Activated T-cell treated with anti-CD3 and anti-CD28 coated beads for 48 hours (primary cell): ENCODE measurements at regions not wholly inside any gene's neighbourhood (a gene's known extent, or its start where the extent isn't known, plus 50 kb on each side); places are given as distances from the start of the nearest gene placed in this dataset.

Experiments
- DNase-seq: peaks from one replicate; pipeline ENCODE4 v3.0.0-alpha.2; 2020; ENCODE audit warnings: low read depth

DNA sequence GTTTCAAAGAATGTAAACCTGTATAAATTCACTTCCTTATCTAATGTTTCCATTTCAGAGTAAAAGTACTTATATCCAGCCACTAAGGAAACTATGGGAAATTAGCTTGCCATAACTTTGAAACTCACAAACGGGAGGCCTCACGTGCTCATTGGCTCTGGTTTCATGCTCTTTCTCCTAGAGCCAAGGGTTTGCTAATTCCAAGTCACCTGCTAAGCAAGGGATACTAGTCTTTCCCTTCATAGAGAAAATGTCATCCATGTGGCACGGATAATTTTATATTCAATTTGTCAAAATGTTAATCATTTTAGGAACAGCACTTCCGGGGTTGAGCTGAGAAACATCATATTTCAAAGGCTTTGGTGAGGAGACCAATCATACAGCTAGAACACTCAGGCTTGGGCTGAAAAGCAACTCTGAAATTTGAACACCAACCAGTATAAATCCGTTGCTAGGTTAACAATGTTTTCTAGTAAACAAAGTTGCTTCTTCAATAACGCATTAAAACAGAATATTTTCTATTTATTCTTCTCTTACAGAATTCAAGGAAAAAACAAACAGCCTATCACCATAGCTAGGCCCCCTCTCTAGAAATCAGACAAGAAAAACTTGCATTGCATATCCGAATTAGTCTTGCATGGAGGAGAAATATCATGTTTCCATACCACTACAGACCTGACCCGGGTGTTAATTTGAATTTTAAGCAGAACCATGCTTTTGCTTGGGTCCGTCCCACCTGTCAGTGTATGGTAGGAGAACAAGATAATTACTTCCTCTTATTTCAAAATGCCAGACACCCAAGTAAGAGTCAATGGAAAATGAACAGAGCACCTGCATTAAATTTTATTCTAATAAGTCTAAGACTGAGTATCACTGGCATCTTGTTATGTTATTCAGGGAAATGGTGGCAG, 196.1 kb upstream of the ESRRG start:
- DNase-seq, result no peak

- no peak for DNase-seq
Measured at GRCh38 chr1:216916890-216917438, 193.7 kb upstream of the ESRRG start.

GRCh38 chr1:216914974-216915373, 191.7 kb upstream of the ESRRG start:
- no peak for DNase-seq

- DNase-seq, result no peak
Measured at GRCh38 chr1:216913976-216914375, 190.7 kb upstream of the ESRRG start.

GRCh38 chr1:216910081-216910840, 187.0 kb upstream of the ESRRG start:
- no peak for DNase-seq

GRCh38 chr1:216908126-216908525, 184.9 kb upstream of the ESRRG start:
- DNase-seq, result no peak

DNA sequence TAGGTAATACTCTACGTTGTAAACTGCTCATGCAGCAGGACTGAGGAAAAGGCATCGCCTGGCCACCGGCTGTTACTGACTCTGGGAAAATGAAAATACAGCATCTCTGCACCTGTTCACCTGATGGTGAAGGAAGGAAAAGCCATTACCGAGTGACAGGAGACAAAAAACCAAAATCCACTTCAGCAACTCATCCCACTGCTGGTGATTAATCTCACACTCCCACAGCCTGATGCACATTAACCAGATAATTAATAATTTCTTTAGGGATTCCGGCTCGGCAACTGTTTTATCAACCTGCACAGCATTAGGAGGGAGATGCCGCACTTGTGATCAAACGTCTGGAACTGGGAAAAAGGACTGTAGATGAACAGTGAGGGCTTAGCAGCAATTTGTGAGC, 183.9 kb upstream of the ESRRG start:
- DNase-seq, result no peak

DNA sequence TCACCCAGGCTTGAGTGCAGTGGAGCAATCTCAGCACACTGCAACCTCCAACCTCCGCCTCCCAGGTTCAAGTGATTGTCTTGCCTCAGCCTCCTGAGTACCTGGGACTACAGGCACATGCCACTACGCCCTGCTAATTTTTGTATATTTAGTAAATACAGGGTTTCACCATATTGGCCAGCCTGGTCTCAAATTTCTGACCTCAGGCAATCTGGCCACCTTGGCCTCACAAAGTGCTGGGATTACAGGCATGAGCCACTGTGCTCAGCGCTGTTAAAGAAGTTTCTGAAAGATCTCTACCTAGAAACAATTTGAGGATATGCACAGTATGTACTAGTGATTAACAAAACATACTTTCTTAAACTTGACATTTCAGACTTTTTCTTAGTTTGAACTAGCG, 182.6 kb upstream of the ESRRG start:
- DNase-seq, result no peak

DNA sequence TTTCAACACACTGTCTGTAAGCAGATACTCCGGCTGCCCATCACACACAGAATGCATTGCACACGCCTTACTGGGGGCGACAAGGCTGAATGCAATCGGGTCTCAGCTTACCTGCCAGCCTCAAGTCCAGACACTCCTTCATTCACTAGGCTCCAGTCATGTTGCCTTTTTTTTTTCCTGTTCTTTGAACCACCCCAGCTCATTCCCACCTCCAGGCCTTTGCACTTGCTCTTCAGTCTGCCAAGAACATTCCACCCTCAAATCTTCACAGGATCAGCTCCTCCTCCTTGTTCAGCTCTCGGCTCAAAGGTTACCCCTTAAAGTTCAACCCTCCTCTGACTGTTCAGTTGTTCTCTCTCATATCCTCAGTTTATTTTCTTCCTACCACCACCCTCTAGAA, 181.9 kb upstream of the ESRRG start:
- no peak for DNase-seq

- DNase-seq, result no peak
Measured at GRCh38 chr1:216904471-216904870, 181.2 kb upstream of the ESRRG start.

DNA sequence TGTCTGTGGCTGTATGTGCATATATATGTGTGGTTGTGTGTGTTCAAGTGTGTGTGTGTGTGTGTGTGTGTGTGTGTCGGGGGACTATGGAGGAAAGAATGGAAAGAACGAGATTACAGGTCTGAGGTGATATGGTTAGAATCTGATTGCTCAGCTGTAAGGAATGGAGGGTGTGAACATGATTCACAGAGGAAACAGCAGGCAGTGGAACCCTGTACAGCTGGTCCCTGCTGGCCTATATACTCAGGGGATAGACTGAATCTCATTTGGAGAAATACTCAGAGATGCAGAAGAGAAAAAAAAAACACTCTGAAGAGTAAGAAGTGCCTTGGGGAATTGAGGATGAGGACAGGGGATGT, 180.1 kb upstream of the ESRRG start:
- DNase-seq, result no peak

GRCh38 chr1:216902669-216903381, 179.6 kb upstream of the ESRRG start:
- DNase-seq, result no peak

GRCh38 chr1:216900116-216900620, 176.9 kb upstream of the ESRRG start:
- DNase-seq, result no peak

DNA sequence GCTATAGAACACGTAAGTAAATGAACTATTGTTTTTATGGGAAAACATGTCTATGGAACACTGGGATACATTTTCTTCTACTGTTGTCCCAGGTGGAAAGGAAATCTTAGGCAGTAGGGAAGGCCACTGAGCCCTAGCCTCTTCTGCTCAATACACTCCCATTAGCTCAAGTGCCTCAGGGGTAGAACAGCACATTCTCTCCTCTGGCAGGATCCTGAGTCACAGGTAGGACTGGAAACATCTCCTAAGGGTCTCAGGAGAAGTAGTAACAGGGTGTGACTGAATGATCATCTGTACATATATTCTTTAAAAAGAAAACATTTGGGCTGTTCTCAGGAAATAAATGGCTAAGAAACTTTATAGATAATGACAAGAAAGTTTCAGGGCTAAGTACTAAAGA, 175.6 kb upstream of the ESRRG start:
- DNase-seq, result no peak

GRCh38 chr1:216896146-216896545, 172.9 kb upstream of the ESRRG start:
- no peak for DNase-seq

GRCh38 chr1:216894494-216894893, 171.3 kb upstream of the ESRRG start:
- DNase-seq, result no peak

DNA sequence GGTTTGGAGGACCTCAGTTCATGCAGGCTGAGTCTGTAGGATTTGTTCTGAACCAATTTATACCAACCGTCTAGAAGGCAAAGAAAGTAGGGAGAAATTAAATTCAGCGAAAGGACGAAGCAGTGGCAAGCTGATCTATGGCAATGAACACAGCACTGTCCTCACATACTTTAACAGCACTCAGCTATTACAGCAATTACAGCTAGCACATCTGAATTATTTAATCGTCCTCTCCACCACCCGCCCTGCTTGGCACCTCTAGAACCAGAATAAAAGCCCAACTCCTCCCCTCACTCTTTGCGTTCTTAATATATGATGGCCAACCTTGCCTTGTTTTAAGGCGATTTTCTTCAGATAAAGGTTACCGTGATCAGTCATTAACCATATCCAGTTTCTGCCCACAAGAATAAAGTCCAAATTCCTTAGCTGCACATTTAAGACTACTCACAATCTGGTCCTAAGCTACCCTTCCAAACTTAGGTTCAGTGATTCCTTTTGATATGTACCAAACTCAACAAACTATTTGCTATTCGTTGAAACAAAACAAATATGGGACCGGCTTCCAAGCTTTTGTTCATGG, 169.4 kb upstream of the ESRRG start:
- no peak for DNase-seq

GRCh38 chr1:216890871-216891270, 167.6 kb upstream of the ESRRG start:
- DNase-seq, result no peak

GRCh38 chr1:216888731-216889130, 165.5 kb upstream of the ESRRG start:
- no peak for DNase-seq

GRCh38 chr1:216887032-216887431, 163.8 kb upstream of the ESRRG start:
- DNase-seq, result no peak

GRCh38 chr1:216884614-216885229, 161.5 kb upstream of the ESRRG start:
- DNase-seq, result no peak
